ENCODE measurements at regions not wholly inside any gene's neighbourhood (a gene's known extent, or its start where the extent isn't known, plus 50 kb on each side); places are given as distances from the start of the nearest gene placed in this dataset.

GRCh38 chr9:71557310-71557709 lies 211.0 kb downstream of the CEMIP2 start:
- no peaks in the 10 kb centered on the region for H3K9me3 ChIP-seq (ENCODE audit: control insufficient read depth, insufficient read depth, low read length)
- no peak overlapping the region for H3K27ac ChIP-seq (ENCODE audit: low read depth, low read length)
- H3K4me3 ChIP-seq (ENCODE audit: low read depth, low read length) = no peak overlapping the region
- H3K27me3 ChIP-seq (ENCODE audit: control insufficient read depth, insufficient read depth, low read length) = no peaks in the 10 kb centered on the region
- DNase-seq (ENCODE audit: low read depth, low spot score) = no peak
- ChIA-PET CTCF (no interaction called here), POLR2A (no interaction called here)
- TF ChIP-seq CTCF (IDR thresholded peaks at IDR 0.05; ENCODE audit: low read depth, low read length) = no peak

GRCh38 chr9:71552480-71552879 lies 215.8 kb downstream of the CEMIP2 start:
- no peak overlapping the region for H3K4me3 ChIP-seq (ENCODE audit: low read depth, low read length)
- H3K27ac ChIP-seq (ENCODE audit: low read depth, low read length) = no peak overlapping the region
- no peak for DNase-seq (ENCODE audit: low read depth, low spot score)
- no peaks in the 10 kb centered on the region for H3K27me3 ChIP-seq (ENCODE audit: control insufficient read depth, insufficient read depth, low read length)
- POLR2A ChIA-PET = no interaction called here
- CTCF ChIA-PET = interaction anchor here (0.9 to 1.1 kb wide), 2 partner anchors 52 to 266 kb away, joined by 3 to 4 read pairs; no protein-coding TSS in a partner anchor
- TF ChIP-seq CTCF (IDR thresholded peaks at IDR 0.05; ENCODE audit: low read depth, low read length) = no peak
- H3K9me3 ChIP-seq (ENCODE audit: control insufficient read depth, insufficient read depth, low read length) = no peaks in the 10 kb centered on the region

GRCh38 chr9:71549023-71549422 lies 219.3 kb downstream of the CEMIP2 start:
- no peak overlapping the region for H3K27ac ChIP-seq (ENCODE audit: low read depth, low read length)
- TF ChIP-seq CTCF (IDR thresholded peaks at IDR 0.05; ENCODE audit: low read depth, low read length) = no peak
- no peaks in the 10 kb centered on the region for H3K27me3 ChIP-seq (ENCODE audit: control insufficient read depth, insufficient read depth, low read length)
- no peak for DNase-seq (ENCODE audit: low read depth, low spot score)
- POLR2A ChIA-PET = no interaction called here
- no peaks in the 10 kb centered on the region for H3K9me3 ChIP-seq (ENCODE audit: control insufficient read depth, insufficient read depth, low read length)
- CTCF ChIA-PET = no interaction called here
- H3K4me3 ChIP-seq (ENCODE audit: low read depth, low read length) = no peak overlapping the region

- DNase-seq (ENCODE audit: low read depth, low spot score) = no peak
- no peak for TF ChIP-seq CTCF (IDR thresholded peaks at IDR 0.05; ENCODE audit: low read depth, low read length)
- Histone ChIP-seq H3K27me3 (ENCODE audit: control insufficient read depth, insufficient read depth, low read length) (no peaks in the 10 kb centered on the region), H3K27ac (ENCODE audit: low read depth, low read length) (no peak overlapping the region), H3K4me3 (ENCODE audit: low read depth, low read length) (no peak overlapping the region), H3K9me3 (ENCODE audit: control insufficient read depth, insufficient read depth, low read length) (no peaks in the 10 kb centered on the region)
- ChIA-PET POLR2A (no interaction called here), CTCF (no interaction called here)
Measured at GRCh38 chr9:71544464-71544863, 223.8 kb downstream of the CEMIP2 start.

- H3K27me3 ChIP-seq (ENCODE audit: control insufficient read depth, insufficient read depth, low read length) = no peaks in the 10 kb centered on the region
- DNase-seq (ENCODE audit: low read depth, low spot score) = no peak
Measured at GRCh38 chr9:71541436-71541835, 226.9 kb downstream of the CEMIP2 start.

More at GRCh38 chr9:71541436-71541835, 226.9 kb downstream of the CEMIP2 start:
- TF ChIP-seq CTCF (IDR thresholded peaks at IDR 0.05; ENCODE audit: low read depth, low read length) = no peak
- ChIA-PET CTCF (no interaction called here), POLR2A (no interaction called here)
- Histone ChIP-seq H3K4me3 (ENCODE audit: low read depth, low read length) (no peak overlapping the region), H3K27ac (ENCODE audit: low read depth, low read length) (no peak overlapping the region), H3K9me3 (ENCODE audit: control insufficient read depth, insufficient read depth, low read length) (no peaks in the 10 kb centered on the region)
